Right atrium auricular region (tissue), 2 donors: ENCODE measurements at regions not wholly inside any gene's neighbourhood (a gene's known extent, or its start where the extent isn't known, plus 50 kb on each side); places are given as distances from the start of the nearest gene placed in this dataset.
"Not testable (repeated sequence)": the region's sequence is repeated elsewhere in the genome, so short reads cannot be mapped to it uniquely, and the experiment has no call there.

Experiments
- DNase-seq: peaks from one replicate; pipeline ENCODE4 v3.0.0-alpha.2; 2019; ENCODE audit warnings: low spot score
- H3K27ac ChIP-seq, 2 donors: fragments of 200-600 bp; sonication (generic); 1 replicate in 1 of 2; 2 replicates in 1 of 2; pipeline ENCODE4 v1.5.1; 2016 to 2019
- H3K27me3 ChIP-seq, 2 donors: fragments of 200-600 bp; sonication (generic); one replicate each; pipeline versions ENCODE4 v1.5.1 to v1.6.0; 2017 to 2019
- H3K36me3 ChIP-seq: fragments of 200-600 bp; sonication (generic); one replicate; pipeline ENCODE4 v1.5.1; 2016
- H3K4me1 ChIP-seq, 2 donors: fragments of 200-600 bp; sonication (generic); one replicate each; pipeline versions ENCODE4 v1.5.1 to v1.6.0; 2017 to 2019
- H3K4me3 ChIP-seq, 2 donors: fragments of 200-600 bp; sonication (generic); 1 replicate in 1 of 2; 2 replicates in 1 of 2; pipeline ENCODE4 v1.5.1; 2017 to 2019; ENCODE audit warnings: mild to moderate bottlenecking in 1 of 2, moderate library complexity in 1 of 2
- H3K9me3 ChIP-seq, 2 donors: fragments of 200-600 bp; sonication (generic); one replicate each; pipeline ENCODE4 v1.5.1; 2019
- CTCF ChIP-seq, 2 donors: fragments of 200-600 bp; sonication (generic); IDR thresholded peaks; one replicate each; pipeline ENCODE4 v1.5.1; 2019; ENCODE audit warnings: antibody characterized with exemption in 2 of 2

GRCh38 chr1:166432655-166433054, 265.9 kb upstream of the FAM78B start:
- Histone ChIP-seq H3K36me3 (no peaks in the 10 kb centered on the region), H3K27me3 (no peaks in the 10 kb centered on the region), H3K27ac (no peak overlapping the region), H3K9me3 (no peaks in the 10 kb centered on the region), H3K4me1 (no peaks in the 10 kb centered on the region), H3K4me3 (no peak overlapping the region)
- TF ChIP-seq CTCF (IDR thresholded peaks at IDR 0.05), result no peak
- no peak for DNase-seq

- H3K4me3 ChIP-seq, H3K27ac ChIP-seq, H3K36me3 ChIP-seq, H3K4me1 ChIP-seq, H3K9me3 ChIP-seq, H3K27me3 ChIP-seq, DNase-seq: not testable (repeated sequence)
- TF ChIP-seq CTCF (IDR thresholded peaks at IDR 0.05), result peak in 1 of 2 donors; percentile 60
These were observed 266.9 kb upstream of the FAM78B start for GRCh38 chr1:166433404-166434304.

- Histone ChIP-seq H3K27ac (peak overlapping the region in 1 of 2 donors; percentile 28), H3K36me3 (no peaks in the 10 kb centered on the region), H3K27me3 (no peaks in the 10 kb centered on the region), H3K4me1 (no peaks in the 10 kb centered on the region), H3K4me3 (no peak overlapping the region), H3K9me3 (no peaks in the 10 kb centered on the region)
- DNase-seq, result no peak
- TF ChIP-seq CTCF (IDR thresholded peaks at IDR 0.05), result no peak
These were observed 290.9 kb upstream of the FAM78B start for GRCh38 chr1:166457700-166458099.

- no peak for DNase-seq
- H3K36me3 ChIP-seq, result no peaks in the 10 kb centered on the region
- H3K4me3 ChIP-seq, result no peak overlapping the region
- H3K27me3 ChIP-seq, result no peaks in the 10 kb centered on the region
- no peaks in the 10 kb centered on the region for H3K4me1 ChIP-seq
- TF ChIP-seq CTCF (IDR thresholded peaks at IDR 0.05), result no peak
- no peak overlapping the region for H3K27ac ChIP-seq
- H3K9me3 ChIP-seq, result peaks cover 0 to 15% of the 10 kb centered on the region in 2 donors
These were observed 297.5 kb upstream of the FAM78B start for GRCh38 chr1:166464333-166464732.

- Histone ChIP-seq H3K4me1 (no peaks in the 10 kb centered on the region), H3K9me3 (peaks cover 0 to 6% of the 10 kb centered on the region in 2 donors), H3K27me3 (no peaks in the 10 kb centered on the region), H3K4me3 (no peak overlapping the region), H3K36me3 (no peaks in the 10 kb centered on the region), H3K27ac (no peak overlapping the region)
- no peak for DNase-seq
- TF ChIP-seq CTCF (IDR thresholded peaks at IDR 0.05), result no peak
These were observed 303.2 kb upstream of the FAM78B start for GRCh38 chr1:166470014-166470413.
